ENCODE measurements at regions not wholly inside any gene's neighbourhood (a gene's known extent, or its start where the extent isn't known, plus 50 kb on each side); places are given as distances from the start of the nearest gene placed in this dataset.

- no peak for DNase-seq
These were observed 914.8 kb downstream of the DCDC2C start for GRCh38 chr2:4618141-4618540.

- DNase-seq: no peak
These were observed 915.4 kb downstream of the DCDC2C start for GRCh38 chr2:4618630-4619228.

GRCh38 chr2:4628998-4629501 is 925.7 kb downstream of the DCDC2C start:
- no peak for DNase-seq

GRCh38 chr2:4635289-4635688 is 931.9 kb downstream of the DCDC2C start:
- DNase-seq: no peak

- no peak for DNase-seq
These were observed 950.6 kb downstream of the DCDC2C start for GRCh38 chr2:4653991-4654390.

- DNase-seq: no peak
These were observed 953.0 kb downstream of the DCDC2C start for GRCh38 chr2:4656326-4656725.

GRCh38 chr2:4662161-4662779 is 958.9 kb downstream of the DCDC2C start:
- no peak for DNase-seq

- no peak for DNase-seq
These were observed 965.0 kb downstream of the DCDC2C start for GRCh38 chr2:4668381-4668780.

GRCh38 chr2:4670331-4670730 is 967.0 kb downstream of the DCDC2C start:
- no peak for DNase-seq

- DNase-seq: no peak
These were observed 969.7 kb downstream of the DCDC2C start for GRCh38 chr2:4673025-4673489.

- DNase-seq: no peak
These were observed 970.6 kb downstream of the DCDC2C start for GRCh38 chr2:4674007-4674406.

GRCh38 chr2:4675295-4675694 is 971.9 kb downstream of the DCDC2C start:
- no peak for DNase-seq

- no peak for DNase-seq
These were observed 975.6 kb downstream of the DCDC2C start for GRCh38 chr2:4678927-4679326.

- no peak for DNase-seq
These were observed 976.0 kb downstream of the DCDC2C start for GRCh38 chr2:4679391-4679790.

GRCh38 chr2:4684921-4685320 is 981.5 kb downstream of the DCDC2C start:
- no peak for DNase-seq

- no peak for DNase-seq
These were observed 987.5 kb downstream of the DCDC2C start for GRCh38 chr2:4690913-4691312.

- DNase-seq: no peak
These were observed 989.9 kb downstream of the DCDC2C start for GRCh38 chr2:4693266-4693665.

- DNase-seq: no peak
These were observed 992.0 kb downstream of the DCDC2C start for GRCh38 chr2:4695281-4695861.

GRCh38 chr2:4715065-4715464 is 977.1 kb upstream of the SOX11 start:
- DNase-seq: no peak

GRCh38 chr2:4718777-4719176 is 973.4 kb upstream of the SOX11 start:
- no peak for DNase-seq

- DNase-seq: no peak
These were observed 966.6 kb upstream of the SOX11 start for GRCh38 chr2:4725618-4726017.

GRCh38 chr2:4732560-4732959 is 959.6 kb upstream of the SOX11 start:
- DNase-seq: no peak

GRCh38 chr2:4745056-4745991 is 946.9 kb upstream of the SOX11 start:
- no peak for DNase-seq
